ENCODE measurements at regions not wholly inside any gene's neighbourhood (a gene's known extent, or its start where the extent isn't known, plus 50 kb on each side); places are given as distances from the start of the nearest gene placed in this dataset.
A peak's percentile ranks its signal among the peaks of the same experiment; 100 is the strongest.
"Not testable (repeated sequence)": the region's sequence is repeated elsewhere in the genome, so short reads cannot be mapped to it uniquely, and the experiment has no call there.

DNA sequence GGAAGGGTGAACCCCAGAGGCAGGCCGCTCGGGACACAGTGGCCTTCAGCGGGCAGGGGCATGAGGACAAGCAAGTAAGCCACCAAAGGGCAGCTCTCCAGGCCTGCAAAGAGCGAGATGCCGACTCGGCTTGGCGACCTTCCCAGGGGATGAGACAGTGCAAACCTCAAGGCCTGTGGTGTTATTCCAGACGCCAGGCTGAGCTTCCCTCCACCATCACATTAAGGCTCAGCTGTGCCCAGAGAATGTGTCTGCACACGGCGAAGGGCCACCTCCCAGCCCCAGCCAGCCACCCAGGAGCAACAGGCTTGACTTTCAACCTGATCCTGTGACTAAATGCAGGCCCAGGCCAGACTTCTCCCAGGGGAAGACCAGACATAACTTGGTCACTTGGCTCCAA lies 251.4 kb downstream of the SOX9 start:
- no peak for DNase-seq

DNA sequence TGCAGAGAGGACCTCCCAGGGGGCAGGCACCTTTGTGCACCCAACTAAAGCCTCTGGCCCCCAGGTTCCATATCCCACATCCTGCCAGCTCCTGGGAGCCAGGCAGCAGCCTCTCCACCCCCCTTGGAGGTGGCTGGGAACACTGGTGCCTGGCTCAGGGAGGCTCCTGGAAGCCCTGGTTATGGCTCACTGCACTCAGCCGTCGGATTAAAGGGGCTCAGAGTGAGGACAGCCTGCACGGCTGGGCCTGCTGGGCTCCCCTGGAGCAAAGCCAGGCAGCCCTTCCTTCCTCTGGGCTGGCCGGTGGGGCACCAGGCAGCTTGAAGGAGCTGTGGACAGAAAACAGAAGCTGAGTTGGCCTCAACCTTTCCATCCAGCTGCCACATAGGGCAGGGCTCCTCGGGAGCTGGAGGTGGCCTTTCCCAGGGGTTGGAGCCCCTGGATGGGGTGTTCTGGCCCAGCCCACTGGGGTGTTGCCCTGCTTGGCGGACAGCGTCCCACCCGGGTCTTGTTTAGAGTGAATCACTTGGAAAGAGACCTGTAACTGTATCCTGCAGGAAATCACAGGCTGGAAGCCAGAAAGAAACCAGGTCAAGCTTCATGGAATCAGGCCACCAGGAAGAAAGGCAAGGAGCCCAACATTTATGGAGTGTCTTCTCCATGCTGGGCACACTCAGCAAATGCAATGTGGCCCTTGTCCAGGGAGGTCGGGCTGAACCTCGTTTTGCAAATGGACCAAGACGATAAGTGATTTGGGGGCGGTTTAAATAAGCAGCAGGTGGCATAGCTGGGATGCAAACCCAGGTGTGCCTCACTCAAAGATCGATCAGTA lies 253.3 kb downstream of the SOX9 start:
- peak; percentile 50 for DNase-seq

DNA sequence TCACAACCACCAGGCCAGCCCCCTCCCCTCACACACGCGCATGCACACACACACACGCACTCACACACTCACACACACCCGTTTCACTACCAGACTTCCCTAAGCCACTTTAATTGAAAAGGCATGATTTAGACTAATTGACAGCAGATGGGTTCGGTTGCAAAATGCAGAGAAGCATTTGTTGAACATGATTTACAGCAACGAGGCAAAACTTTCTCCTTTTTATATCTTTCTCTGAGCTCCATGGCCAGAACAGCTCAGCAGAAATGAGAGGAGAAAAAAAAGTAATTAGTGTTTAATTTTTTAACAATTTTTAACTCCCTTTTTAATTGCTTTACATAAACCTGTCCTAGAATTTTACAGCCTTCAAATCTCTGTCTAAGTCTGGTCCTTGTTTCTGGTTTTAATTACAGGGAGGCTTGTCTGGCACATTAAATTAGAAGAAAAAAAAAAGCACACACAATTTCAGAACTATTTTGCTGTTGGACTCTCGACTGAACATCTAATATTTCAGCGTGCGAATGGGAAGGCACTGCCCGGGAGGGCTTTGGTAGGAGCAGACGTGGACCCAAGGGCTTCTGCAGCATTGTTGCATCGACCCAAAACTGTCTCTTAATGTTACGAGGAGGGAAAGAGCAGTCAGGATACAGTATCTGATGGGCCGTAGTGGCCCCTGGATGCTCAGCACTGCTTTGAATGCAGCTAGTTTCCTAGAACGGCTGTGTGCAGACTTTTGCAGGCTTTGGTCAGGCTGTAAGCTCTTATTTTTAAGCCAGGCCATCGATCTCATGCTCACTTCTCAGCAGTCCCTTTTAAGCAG lies 255.9 kb downstream of the SOX9 start:
- no peak for DNase-seq

DNA sequence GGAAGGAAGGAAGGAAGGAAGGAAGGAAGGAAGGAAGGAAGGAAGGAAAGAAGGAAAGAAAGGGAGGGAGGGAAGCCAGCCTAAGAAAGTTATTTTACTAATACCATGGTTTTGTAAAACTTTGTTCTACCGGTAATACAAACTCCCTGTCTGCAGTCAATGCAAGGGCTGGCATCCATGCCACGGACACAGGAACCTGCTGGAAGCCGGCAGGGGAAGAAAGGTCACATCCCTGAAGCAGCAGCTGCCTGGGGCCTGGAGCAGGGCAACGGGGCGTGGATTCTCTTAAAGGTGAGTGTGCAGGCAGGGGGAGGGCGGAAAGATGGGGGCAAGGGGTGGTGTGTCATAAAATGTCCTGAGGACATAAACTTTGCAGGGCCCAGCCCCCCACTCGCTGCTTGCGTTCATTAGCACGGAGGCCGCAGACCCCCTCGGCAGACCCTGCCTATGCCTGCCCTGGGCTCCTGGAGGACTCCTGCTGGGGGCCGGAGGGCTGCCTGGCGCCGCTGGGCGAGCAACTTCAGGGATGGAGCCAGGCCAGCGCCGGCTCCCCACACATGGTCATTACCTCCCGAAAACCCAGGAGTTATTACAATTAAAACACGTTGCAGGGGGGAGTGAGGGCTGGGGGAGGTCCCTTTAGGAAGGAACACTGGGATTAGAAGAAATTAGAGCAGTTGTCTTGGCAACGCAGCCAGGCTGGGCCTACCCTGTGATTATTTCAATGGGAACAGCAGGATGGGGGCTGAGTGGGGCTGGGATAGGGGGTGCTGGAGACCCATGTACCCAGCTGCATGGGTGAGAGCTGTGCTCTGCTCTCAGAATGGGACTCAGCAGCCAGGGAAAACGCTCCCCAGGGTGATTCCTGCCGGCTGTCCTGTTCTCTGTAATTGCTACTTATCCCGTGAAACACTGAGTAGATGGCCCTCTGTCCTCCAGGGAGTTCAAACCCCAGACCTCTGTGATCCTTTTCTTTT lies 257.9 kb downstream of the SOX9 start:
- DNase-seq = peak; percentile 20

DNA sequence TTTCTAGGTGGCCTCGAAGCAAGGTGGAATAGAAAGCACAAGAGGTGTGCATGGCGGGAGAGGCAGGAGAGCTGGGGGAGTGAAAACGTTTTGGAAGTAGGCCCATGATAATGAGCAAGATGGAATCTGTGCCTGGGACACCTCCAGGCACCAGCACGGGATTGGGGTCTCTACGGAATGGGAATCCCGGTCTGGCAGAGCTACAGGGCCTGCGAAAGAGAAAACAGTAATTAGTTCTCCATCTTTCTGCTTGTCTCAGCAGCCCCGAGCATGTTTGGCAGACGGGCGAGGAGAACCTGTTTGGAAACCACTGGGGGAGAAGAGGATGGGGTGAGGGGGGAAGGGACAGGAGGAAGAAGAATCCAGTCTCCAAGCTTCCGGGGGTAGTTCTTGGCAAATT lies 258.7 kb downstream of the SOX9 start:
- no peak for DNase-seq

DNA sequence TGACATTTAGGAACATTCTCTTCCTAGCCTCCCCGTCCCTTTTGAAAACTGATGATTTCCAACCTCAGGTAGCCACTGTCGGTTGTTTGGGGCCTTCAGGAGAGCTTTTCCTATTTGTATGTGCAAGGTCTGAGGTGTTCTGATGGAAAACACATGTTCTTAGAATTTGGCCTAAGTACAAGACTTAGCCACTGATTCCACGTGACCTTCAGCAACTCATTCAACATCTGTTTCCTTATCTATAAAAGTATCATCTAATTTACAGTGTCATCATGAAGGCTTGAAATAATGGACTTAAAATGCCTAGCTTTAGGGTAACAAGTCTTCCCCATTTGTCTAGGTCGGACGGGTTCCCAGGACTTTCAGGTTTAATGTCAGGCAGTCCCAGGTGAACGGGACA lies 259.3 kb downstream of the SOX9 start:
- no peak for DNase-seq

DNA sequence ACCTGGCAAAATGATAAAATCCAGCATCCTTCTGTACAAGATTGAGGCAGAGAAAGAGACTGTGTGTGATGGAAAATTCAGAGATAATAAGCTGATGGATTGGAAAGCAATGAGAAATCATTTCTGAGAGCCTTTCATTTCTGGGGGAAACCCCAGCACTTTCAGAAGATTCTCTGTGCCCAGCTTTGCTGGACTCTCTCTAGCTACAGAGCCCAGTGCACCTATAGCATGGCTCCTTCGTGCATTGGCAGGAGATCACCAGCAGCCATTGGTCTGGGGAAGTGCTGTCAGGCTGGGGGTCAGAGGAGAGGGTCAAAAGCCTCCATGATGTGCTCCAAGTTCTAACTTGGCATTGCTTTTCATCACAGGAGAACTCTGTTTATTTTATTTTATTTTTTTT lies 259.9 kb downstream of the SOX9 start:
- no peak for DNase-seq

DNA sequence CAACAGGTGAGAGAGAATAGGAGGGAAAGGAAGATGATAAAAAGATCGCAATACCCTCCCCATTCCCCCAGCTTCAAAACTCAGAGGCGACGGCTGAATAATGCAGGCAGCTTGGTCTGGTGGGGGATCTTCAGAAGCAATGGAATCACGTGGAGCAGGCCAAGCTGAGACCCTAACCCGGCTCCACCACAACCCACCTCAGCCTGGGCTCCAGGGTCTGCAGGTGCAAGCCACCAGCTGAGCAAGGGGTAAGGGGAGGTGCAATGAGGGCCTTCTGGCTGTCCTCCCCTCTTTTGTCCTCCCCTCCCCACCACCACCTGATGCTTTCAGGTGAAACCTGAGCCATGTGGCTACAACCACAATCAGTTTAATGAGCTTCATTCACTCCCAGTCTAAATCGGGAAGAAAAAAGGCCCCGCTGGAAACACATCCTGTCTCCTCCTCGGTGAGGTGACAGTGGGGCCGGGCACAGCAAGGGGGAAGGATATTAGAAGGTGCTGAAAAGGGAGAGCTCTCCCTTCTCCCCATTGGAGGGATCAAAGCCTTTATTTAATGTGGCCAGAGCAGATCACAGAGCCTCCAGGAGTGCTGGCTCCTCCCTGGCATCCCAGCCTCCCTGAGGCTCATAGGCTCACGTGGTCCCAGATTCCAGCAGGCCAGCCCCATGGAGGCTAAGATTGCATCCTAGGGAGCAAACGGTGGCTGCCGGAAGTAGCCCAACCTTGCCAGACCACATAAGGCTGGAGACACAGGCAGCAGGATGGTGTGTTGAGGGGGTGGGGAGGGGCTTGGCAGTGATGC lies 261.0 kb downstream of the SOX9 start:
- peak; percentile 33 for DNase-seq

DNA sequence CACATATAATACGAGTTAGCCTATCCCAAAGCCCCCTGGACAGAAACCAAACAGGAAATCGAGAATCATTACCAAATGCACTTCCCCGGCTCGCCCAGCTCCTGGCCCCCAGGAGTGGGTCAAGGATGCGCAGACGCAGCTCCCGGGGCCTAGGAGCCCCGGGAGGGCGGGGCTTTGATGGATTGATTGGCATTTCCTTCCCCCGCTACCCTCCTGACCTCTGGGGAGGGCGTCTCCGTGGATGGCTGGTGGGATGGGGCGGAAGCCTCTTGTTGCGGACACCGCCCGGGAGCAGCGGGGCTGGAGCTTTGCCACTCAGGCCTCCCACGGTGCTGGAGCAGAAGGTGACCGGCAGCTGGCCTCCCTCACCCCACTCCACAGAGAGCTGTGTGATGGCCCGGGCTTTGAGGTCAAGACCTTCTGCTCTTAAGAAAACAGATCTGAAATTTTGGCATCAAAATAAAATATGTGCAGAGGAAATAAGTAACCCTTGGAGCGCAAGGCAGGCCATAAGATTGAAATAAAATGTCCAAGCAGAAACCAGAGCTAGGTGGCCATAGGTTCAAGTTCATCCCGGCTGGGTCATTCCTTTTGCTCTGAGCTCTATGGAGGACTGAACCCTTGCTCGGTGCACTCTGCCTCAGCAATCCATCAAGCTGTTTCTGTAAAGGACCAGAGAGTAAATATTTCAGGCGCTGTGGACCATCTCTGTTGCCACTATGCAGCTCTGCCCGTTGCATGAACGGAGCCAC lies 262.3 kb downstream of the SOX9 start:
- no peak for DNase-seq

DNA sequence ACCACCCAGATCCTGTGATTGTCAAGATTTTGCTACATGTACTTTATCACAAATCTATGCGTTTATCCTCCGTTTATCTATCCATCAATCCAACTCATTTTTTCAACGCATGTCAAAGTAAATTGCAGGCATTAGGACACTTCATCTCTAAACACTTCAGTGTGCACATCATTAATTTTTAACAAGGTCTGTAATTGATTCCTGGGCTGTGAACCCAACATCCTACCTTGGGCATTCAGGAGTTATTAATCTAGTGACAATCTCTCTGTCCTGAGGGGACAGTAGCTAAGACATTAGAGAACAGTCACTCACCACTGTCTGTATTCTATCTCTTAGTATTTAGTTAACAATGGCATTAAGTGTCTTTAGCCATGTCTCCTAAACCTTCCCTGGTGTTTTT lies 264.7 kb downstream of the SOX9 start:
- DNase-seq = no peak

DNA sequence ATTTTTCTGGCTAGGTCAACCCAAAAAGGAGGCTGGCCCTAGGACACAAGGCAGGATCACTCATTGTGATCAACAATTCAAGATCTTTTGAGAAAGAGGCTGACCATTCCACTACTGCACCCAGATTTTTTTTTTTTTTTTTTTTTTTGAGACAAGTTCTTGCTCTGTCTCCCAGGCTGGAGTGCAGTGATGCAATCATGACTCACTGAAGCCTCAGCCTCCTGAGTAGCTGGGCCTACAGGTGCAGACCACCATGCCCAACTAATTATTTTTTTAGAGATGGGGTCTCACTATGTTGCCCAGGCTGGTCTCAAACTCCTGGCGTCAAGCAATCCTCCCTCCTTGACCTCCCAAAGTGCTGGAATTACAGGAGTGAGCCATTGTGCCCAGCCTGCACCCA lies 265.4 kb downstream of the SOX9 start:
- DNase-seq = not testable (repeated sequence)

DNA sequence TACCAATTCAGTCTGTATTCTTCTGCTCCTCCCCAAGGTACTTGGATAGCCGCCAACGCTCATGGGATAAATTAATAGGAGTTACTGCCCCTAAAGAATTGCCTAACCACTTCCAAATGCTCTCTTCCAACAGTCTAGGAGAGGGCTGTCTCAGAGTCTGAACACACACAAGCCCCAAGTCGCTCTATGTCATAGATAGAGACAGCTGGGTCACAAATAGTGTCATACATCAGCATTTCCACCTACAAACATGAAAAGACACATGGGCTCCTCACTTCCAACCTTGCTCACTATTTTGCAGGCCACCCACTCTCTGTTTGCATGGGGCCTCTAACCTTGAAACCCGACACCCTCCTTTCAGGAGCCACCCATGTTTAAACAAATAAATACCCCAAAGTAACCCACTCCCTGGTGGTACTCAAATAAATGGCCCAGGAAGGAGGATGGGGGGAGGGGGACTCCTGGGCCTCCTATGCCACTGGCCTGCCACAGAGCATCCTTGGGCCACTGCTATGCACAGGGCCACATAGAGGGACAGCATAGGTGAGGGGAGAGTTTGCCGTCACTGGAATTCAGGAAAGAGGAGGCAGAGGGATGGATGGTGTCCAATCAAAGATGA lies 265.9 kb downstream of the SOX9 start:
- peak; percentile 82 for DNase-seq

DNA sequence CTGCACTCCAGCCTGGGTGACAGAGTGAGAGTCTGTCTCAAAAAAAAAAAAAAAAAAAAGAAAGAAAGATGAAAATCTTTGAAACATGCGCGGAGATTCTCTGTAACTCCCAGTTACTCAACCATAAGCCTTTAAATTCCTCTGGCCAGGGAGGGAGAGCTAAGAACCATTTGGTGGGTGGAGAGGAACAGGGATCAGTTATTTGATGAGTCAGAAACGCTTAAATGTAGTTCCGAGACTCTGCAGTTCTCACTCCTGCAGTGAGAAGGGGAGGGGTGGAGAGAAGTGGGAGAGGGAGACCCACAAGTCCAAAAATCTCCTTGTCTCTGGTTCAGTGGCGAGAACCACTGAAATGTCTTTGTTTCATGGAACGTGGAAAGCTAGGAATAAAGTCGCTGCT lies 266.7 kb downstream of the SOX9 start:
- DNase-seq = no peak

DNA sequence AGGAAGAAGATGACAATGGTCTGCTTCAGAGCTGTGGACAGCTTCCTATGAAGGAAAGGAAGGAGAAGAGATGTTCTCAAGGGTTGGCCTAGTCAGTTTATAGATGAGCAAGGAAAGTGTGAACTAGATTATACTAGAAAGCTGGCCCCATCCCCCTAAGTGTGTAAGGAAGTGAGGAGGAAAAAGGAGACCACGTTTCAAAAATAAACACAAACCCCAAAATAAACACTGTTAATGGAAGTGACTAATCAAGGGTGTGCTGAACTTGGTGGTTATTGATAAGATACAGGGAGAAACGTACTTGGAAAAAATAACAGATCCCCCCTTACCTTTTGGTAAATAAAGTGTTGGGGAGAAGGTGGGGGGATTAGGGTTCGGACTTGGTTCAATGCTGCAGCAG lies 267.1 kb downstream of the SOX9 start:
- no peak for DNase-seq

DNA sequence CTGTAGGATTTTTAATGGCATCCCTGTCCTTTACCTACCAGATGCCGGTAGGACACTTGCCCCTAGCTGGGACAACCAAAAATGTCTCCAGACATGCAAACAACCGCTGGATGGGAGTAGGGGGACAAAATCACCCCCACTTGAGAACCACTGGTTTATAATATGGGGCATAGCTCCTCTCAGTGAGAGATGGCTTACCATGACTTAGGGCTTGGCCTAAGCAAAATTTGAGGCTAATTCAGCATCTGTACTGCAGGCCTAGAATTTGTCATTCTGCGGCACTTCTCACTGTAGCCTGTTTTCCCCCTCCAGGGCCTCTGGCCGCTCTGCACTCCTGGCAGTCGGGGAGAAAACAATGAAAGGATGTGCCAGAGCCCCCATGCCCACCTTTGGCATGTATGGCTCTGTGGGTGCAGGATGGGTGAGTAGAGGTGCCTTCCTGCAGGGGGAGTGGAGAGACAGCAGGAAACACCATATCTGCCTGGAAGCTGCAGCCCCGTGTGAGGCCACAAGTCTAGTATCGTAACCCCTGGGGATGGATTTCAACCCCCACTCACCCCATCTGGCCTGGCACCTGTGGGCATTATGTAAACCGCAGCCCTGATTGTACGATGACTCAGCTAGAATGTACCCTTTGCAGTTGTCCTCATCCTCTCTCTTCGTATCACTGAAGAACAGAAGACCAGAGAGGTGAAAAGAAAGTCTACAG lies 268.1 kb downstream of the SOX9 start:
- no peak for DNase-seq

DNA sequence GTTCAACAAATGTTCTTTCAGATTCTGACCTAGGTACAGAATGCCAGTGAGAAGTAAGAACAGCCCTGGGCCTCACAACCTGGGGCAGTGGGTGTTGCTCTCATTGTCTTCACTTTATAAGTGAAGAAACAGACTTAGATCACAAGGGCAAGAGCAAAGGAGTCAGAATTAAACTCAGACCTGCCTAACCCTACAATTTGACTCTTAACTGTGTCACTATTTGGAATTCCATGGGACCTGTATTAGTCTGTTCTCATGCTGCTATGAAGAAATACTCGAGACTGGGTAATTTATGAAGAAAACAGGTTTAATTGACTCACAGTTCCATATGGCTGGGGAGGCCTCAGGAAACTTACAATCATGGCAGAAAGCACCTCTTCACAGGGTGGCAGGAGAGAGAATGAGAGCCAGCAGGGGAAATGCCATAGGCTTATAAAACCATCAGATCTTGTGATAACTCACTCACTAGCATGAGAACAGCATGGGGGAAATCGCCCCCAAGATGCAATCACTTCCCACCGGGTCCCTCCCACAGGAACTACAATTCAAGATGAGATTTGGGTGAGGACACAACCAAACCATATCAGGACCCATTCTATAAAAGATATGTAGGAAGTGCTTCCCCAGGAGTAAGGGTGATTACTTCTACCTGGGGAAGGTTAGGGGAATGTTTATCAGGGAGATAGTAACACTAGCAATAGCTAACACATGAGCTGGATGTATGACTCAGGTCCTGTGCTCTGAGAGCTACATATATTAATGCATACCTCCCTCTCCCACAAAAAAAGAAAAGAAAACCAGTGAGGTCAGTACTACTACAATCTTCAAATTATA lies 270.1 kb downstream of the SOX9 start:
- no peak for DNase-seq

DNA sequence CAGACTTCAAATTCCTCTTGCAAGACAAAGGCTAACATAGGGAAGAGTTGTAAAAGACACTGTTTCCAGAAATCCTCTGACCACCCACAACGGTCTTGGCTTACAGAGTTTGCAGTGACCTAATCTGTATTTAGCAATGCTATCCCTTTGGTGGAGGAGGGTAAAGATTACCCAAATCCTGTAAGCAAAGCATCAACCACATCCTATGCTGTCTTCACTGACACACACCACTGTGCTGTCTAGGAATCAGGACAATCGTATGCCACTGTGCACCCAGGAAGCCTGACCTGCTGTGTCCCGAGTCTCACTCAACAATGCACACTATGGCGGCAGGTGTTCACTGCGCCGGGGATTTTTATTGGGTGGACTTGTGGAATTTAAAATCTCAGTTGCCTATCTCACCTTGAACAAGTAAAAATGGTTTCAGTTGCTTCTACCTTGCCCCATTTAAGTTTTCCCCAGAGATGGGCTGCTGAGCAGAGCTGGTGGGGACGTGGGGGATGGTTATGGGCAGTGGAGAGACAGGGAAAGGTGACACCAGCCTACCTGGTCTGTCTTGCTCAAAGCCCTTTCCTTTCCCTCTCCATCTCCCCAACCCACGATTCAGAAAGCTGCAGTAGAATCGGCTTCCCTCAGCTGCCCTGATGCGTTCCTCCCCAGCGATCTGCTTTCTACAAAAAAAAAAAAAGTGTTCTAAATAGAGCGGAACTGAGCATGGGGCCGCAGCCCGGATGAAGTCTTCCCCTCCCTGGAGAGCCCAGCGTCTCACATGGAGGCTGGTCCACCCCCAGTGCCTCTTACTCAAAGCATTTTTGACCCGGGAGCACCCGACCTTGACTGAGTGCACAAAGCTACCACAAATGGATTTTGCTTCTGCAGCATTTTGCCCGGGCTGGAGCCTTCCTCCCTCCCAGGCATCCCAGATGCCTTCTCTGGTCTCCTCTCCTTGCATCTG lies 271.5 kb downstream of the SOX9 start:
- DNase-seq = peak; percentile 41

DNA sequence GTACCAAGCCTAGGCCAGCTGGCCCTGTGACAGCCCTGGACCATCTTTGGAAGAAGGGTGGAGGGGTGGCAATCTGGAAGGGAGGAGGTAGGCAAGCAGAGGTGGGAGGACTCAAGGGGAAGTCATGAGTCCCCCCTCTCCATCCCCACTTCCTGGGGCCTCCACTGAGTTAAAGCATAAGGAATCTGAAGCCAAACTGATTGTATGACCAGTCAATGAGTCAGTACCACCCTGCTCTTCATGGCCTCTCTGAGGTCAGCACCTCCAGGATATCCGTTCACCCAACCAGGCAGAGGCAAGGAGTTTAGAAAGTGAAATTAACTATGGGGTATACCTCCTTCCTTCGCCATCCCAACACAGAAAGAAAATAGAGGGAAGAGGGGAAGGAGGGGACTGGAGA lies 272.7 kb downstream of the SOX9 start:
- no peak for DNase-seq

All from NCI-H1092 treated with DMSO at 0.1 percent for 48 hours (cell line).